K562 (cell line): ENCODE measurements at regions not wholly inside any gene's neighbourhood (a gene's known extent, or its start where the extent isn't known, plus 50 kb on each side); places are given as distances from the start of the nearest gene placed in this dataset.

Experiments
- ATAC-seq: fragments of 200-7000 bp; cut with Tn5 transposase; 3 replicates; pipeline ENCODE4 v1.9.1; 2020; ENCODE audit warnings: moderate library complexity
- BruUV-seq: library from RNA; stranded (reverse); fragments of 400-500 nt; replicated peaks from 2 replicates; lab custom pipeline; 2021; lab: Mats Ljungman, UMichigan
- CTCF ChIA-PET: fragments of 300-600 bp; formaldehyde crosslinking; extraction: SDS; loops from one replicate; lab custom pipeline; 2021; ENCODE audit warnings: low intra/inter-chr PET ratio; lab: Yijun Ruan, JAX
- POLR2A ChIA-PET: fragments of 300-600, 350-650 bp; sonication (Branson Sonifier 250); formaldehyde crosslinking; extraction: SDS; loops from one replicate; lab custom pipeline; 2021; ENCODE audit warnings: antibody characterized with exemption, inconsistent platforms; lab: Yijun Ruan, JAX
- DNase-seq, 4 experiments: peaks; one replicate each; pipeline versions ENCODE4 v3.0.0 to v3.0.0-alpha.2; 2011 to 2018; ENCODE audit warnings: low spot score in 3 of 4, mixed read lengths in 3 of 4; ENCODE audit errors: extremely low read depth in 1 of 4
- FAIRE-seq: peaks from 2 replicates; lab custom pipeline; 2011; peaks lifted over from hg19 to GRCh38; lab: Jason Lieb, UNC
- H2AFZ ChIP-seq: 2 replicates; pipeline ENCODE4 v1.6.0; 2011; ENCODE audit warnings: low read depth, low read length, control low read depth, inconsistent platforms
- H3K27ac ChIP-seq: fragments of 200-600 bp; 3 replicates; pipeline ENCODE4 v1.8.0; 2011; ENCODE audit warnings: low read depth, mild to moderate bottlenecking, control low read depth, inconsistent platforms, low read length, moderate library complexity, mixed read lengths; ENCODE audit errors: extremely low read depth
- H3K27me3 ChIP-seq, 2 experiments: fragments of 300-600 bp in 1 of 2; 2 replicates in 1 of 2; 3 replicates in 1 of 2; pipeline versions ENCODE4 v1.6.0 to v1.8.0; 2011; ENCODE audit warnings: inconsistent platforms in 2 of 2, low read length in 2 of 2, mild to moderate bottlenecking in 1 of 2, mixed read lengths in 1 of 2, moderate library complexity in 1 of 2; ENCODE audit not compliant: control insufficient read depth in 2 of 2, insufficient read depth in 2 of 2
- H3K36me3 ChIP-seq: fragments of 300-600 bp; 3 replicates; pipeline ENCODE4 v1.8.0; 2011; ENCODE audit warnings: mild to moderate bottlenecking, low read length, inconsistent platforms; ENCODE audit not compliant: control insufficient read depth, insufficient read depth
- H3K4me1 ChIP-seq, 2 experiments: fragments of 200-600 bp in 1 of 2; replicated peaks in 1 of 2; 2 replicates in 1 of 2; 3 replicates in 1 of 2; pipeline versions ENCODE4 v1.5.1 to v1.8.0; 2011; ENCODE audit warnings: inconsistent platforms in 2 of 2, low read length in 2 of 2, mild to moderate bottlenecking in 1 of 2, mixed read lengths in 1 of 2, moderate library complexity in 1 of 2; ENCODE audit not compliant: control insufficient read depth in 2 of 2, insufficient read depth in 2 of 2
- H3K4me2 ChIP-seq: 2 replicates; pipeline ENCODE4 v1.6.1; 2011; ENCODE audit warnings: low read length, control low read depth, inconsistent platforms, mixed read lengths; ENCODE audit not compliant: insufficient read depth
- H3K4me3 ChIP-seq: fragments of 200-600 bp; sonication (generic), shearing (Covaris generic); 2 replicates; pipeline ENCODE4 v1.5.1; 2016; ENCODE audit warnings: control low read depth, inconsistent platforms
- H3K79me2 ChIP-seq: fragments of 200-600 bp; 3 replicates; pipeline ENCODE4 v1.8.0; 2011; ENCODE audit warnings: low read length, inconsistent platforms; ENCODE audit not compliant: control insufficient read depth, insufficient read depth
- H3K9ac ChIP-seq, 2 experiments: 2 replicates each; pipeline versions ENCODE4 v1.6.0 to v1.6.1; 2011; ENCODE audit warnings: low read depth in 2 of 2, low read length in 2 of 2, control low read depth in 1 of 2, inconsistent platforms in 1 of 2, mild to moderate bottlenecking in 1 of 2, mixed read lengths in 1 of 2; ENCODE audit not compliant: insufficient read depth in 1 of 2
- H3K9me1 ChIP-seq: one replicate; pipeline ENCODE4 v1.6.0; 2011; ENCODE audit warnings: inconsistent platforms, mild to moderate bottlenecking, low read length, moderate library complexity; ENCODE audit not compliant: control insufficient read depth, insufficient read depth
- H3K9me3 ChIP-seq: replicated peaks from 2 replicates; pipeline ENCODE4 v1.5.1; 2011; ENCODE audit warnings: low read depth, low read length, inconsistent platforms; ENCODE audit not compliant: control insufficient read depth, insufficient read depth
- H4K20me1 ChIP-seq: replicated peaks from 2 replicates; pipeline ENCODE4 v1.6.1; 2011; ENCODE audit warnings: low read length, inconsistent platforms, mixed read lengths; ENCODE audit not compliant: control insufficient read depth, insufficient read depth
- DIDO1 ChIP-seq: fragments of 450-650 bp; IDR thresholded peaks from 2 replicates; pipeline ENCODE4 v1.6.1; 2016; ENCODE audit warnings: low read depth, missing biosample characterization, missing genetic modification characterization
- ESRRB ChIP-seq: fragments of 250-450 bp; sonication (Bioruptor Pico); IDR thresholded peaks from 2 replicates; pipeline ENCODE4 v1.5.0; 2020; ENCODE audit warnings: mild to moderate bottlenecking, moderate library complexity, borderline replicate concordance
- ETV1 ChIP-seq: fragments of 450-650 bp; conservative IDR thresholded peaks from 2 replicates; pipeline ENCODE4 v1.6.1; 2016; ENCODE audit warnings: missing genetic modification characterization, control low read depth, low read depth, missing compliant biosample characterization
- FOXP1 ChIP-seq: sonication (generic); formaldehyde crosslinking; IDR thresholded peaks from 2 replicates; pipeline ENCODE4 v1.8.0; 2022; ENCODE audit warnings: mild to moderate bottlenecking, missing genetic modification reagents
- GABPB2 ChIP-seq: fragments of 250-450 bp; sonication (Bioruptor Pico); conservative IDR thresholded peaks from 2 replicates; pipeline ENCODE4 v1.5.1; 2021; ENCODE audit warnings: mild to moderate bottlenecking
- HDAC2 ChIP-seq: fragments of 450-650 bp; IDR thresholded peaks from 2 replicates; pipeline ENCODE4 v1.6.1; 2016; ENCODE audit warnings: mild to moderate bottlenecking
- NFYB ChIP-seq: IDR thresholded peaks from 2 replicates; pipeline ENCODE4 v1.6.1; 2011; ENCODE audit warnings: mild to moderate bottlenecking, moderate library complexity; ENCODE audit not compliant: insufficient read length; ENCODE audit errors: extremely low read depth
- RAD51 ChIP-seq: fragments of 450-650 bp; IDR thresholded peaks from 2 replicates; pipeline ENCODE4 v1.7.1; 2016; ENCODE audit warnings: low read depth, mild to moderate bottlenecking, borderline replicate concordance
- TAF15 ChIP-seq: fragments of 200-400 bp; formaldehyde crosslinking; IDR thresholded peaks from 2 replicates; pipeline ENCODE4 v1.6.1; 2017; ENCODE audit warnings: mild to moderate bottlenecking, low read depth, low read length, moderate library complexity
- THAP7 ChIP-seq: fragments of 250-450 bp; sonication (Bioruptor Pico); IDR thresholded peaks from 2 replicates; pipeline ENCODE4 v1.5.0; 2021
- THRAP3 ChIP-seq: fragments of 450-650 bp; IDR thresholded peaks from 2 replicates; pipeline ENCODE4 v1.6.1; 2016; ENCODE audit warnings: mild to moderate bottlenecking, inconsistent platforms, borderline replicate concordance
- ZNF282 ChIP-seq: sonication (generic); formaldehyde crosslinking; IDR thresholded peaks from 2 replicates; pipeline ENCODE4 v1.8.1; 2023; ENCODE audit warnings: missing genetic modification reagents
- ZNF79 ChIP-seq: fragments of 250-450 bp; sonication (Bioruptor Pico); IDR thresholded peaks from 2 replicates; pipeline ENCODE4 v1.4.0; 2020; ENCODE audit warnings: low read depth, mild to moderate bottlenecking, moderate library complexity
- WGBS: fragments of 100-300 bp; shearing (Covaris generic); methylation state at CpG from one replicate; pipeline ENCODE4 v1.1.6; 2016; ENCODE audit warnings: low coverage, mixed read lengths; ENCODE audit not compliant: insufficient coverage; ENCODE audit errors: missing lambda C conversion rate; 5-methylcytosine and 5-hydroxymethylcytosine counted together
- in situ Hi-C: fragments of 300-500 bp; cut with MboI; formaldehyde crosslinking; loops from 4 replicates; pipeline ENCODE4 v1.15.0; 2018; ENCODE audit warnings: inconsistent platforms, mixed read lengths
- intact Hi-C: fragments of 100-400 bp; cut with micrococcal nuclease; formaldehyde crosslinking; loops from 2 replicates; pipeline ENCODE4 v1.14.2; 2022
- TF ChIP-seq, protein P1 (sequence below): fragments of 450-650 bp; IDR thresholded peaks from 2 replicates; pipeline ENCODE4 v1.6.1; 2016; ENCODE audit warnings: missing biosample characterization, missing genetic modification characterization
- TF ChIP-seq, protein P2 (sequence below): fragments of 250-450 bp; sonication (Bioruptor Pico); IDR thresholded peaks from 2 replicates; pipeline ENCODE4 v1.5.0; 2020; ENCODE audit warnings: mild to moderate bottlenecking, borderline replicate concordance

DNA sequence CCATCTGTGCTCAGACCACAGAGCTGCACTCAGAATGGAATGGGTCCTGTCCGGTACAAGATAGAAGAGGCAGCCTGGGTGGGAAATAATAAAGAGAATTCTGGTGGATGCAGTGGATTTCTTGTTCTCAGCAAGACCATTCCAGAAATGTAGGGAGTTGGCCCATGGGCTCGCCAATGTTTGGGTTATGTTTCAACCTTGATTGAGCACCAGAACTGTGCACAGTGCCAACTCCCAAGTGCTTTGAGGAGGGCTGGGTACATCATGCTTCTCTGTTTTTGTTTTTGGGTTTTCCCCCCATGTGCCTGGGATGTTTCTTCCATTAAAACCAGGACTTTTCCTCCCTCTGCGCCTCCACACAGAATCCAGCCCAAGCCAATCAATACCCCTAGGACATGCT, 304.1 kb downstream of the TNS1 start:
- TF ChIP-seq NFYB (no peak), GABPB2 (no peak), ETV1 (tag) (no peak), ESRRB (CRISPR knock-in tag) (no peak), RAD51 (no peak)
- TF ChIP-seq, all 486 proteins: peak for 0
- ATAC-seq (no peak), DNase-seq (no peak), FAIRE-seq (no peak)
- Histone ChIP-seq H3K4me2 (no peak overlapping the region), H3K4me3 (no peak overlapping the region), H3K27me3 (no peaks in the 10 kb centered on the region), H3K36me3 (no peaks in the 10 kb centered on the region), H4K20me1 (no peaks in the 10 kb centered on the region), H3K27ac (no peak overlapping the region), H2AFZ (no peak overlapping the region), H3K9me3 (no peaks in the 10 kb centered on the region), H3K4me1 (no peaks in the 10 kb centered on the region), H3K9me1 (no peaks in the 10 kb centered on the region), H3K9ac (no peak overlapping the region), H3K79me2 (no peaks in the 10 kb centered on the region)
- POLR2A ChIA-PET = no interaction called here
- intact Hi-C loops (no loop called here), in situ Hi-C loops (no loop called here)
- WGBS = 0% methylated on average over 2 of the region's 3 CpGs
- no TSS peak for BruUV-seq
- CTCF ChIA-PET = no interaction called here

DNA sequence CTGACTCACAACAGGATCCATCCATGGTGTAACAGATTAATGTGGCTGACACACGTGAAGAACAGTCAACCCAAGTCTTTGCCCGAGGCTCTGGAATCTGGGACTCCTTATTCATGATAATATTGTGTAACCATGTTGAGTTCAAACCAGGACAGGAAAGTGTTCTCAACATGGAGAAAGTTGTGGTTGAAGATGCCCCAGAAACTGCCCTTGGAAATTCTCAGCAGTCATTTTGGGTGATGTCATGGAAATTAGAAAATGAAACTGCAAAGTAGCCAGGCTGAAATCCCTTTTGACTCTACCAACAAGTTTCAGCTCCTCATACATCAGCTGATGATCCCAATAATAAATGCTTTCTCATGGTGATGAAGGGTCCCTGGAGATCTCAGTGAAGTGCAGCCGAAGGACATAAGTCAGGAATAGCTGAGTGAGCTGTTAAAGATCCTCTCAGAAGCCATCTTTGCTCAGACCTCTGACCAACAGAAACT, 307.7 kb downstream of the TNS1 start:
- FAIRE-seq (no peak), DNase-seq (no peak), ATAC-seq (no peak)
- in situ Hi-C loops (no loop called here), intact Hi-C loops (no loop called here)
- no peak overlapping the region for H2AFZ ChIP-seq
- no peaks in the 10 kb centered on the region; a peak in 1 of 5 replicates for H3K4me1 ChIP-seq
- peaks cover 0 to 1% of the 10 kb centered on the region in 2 experiments; a peak in 1 of 5 replicates for H3K27me3 ChIP-seq
- no peaks in the 10 kb centered on the region for H3K79me2 ChIP-seq
- H3K27ac ChIP-seq = no peak overlapping the region
- no peaks in the 10 kb centered on the region for H3K9me1 ChIP-seq
- no peak overlapping the region for H3K4me2 ChIP-seq
- POLR2A ChIA-PET = no interaction called here
- no TSS peak for BruUV-seq
- H3K9ac ChIP-seq = no peak overlapping the region
- H4K20me1 ChIP-seq = no peaks in the 10 kb centered on the region
- H3K9me3 ChIP-seq = no peaks in the 10 kb centered on the region
- H3K4me3 ChIP-seq = no peak overlapping the region
- CTCF ChIA-PET = no interaction called here
- WGBS = 0% methylated on average over 3 of the region's 3 CpGs
- no peaks in the 10 kb centered on the region for H3K36me3 ChIP-seq
- TF ChIP-seq THRAP3 (no peak), DIDO1 (tag) (no peak), THAP7 (CRISPR knock-in tag) (no peak), ZNF79 (CRISPR knock-in tag) (no peak), TAF15 (no peak), ZNF282 (CRISPR knock-in tag) (no peak), HDAC2 (no peak), FOXP1 (CRISPR knock-in tag) (no peak)
- TF ChIP-seq, protein P1, sequence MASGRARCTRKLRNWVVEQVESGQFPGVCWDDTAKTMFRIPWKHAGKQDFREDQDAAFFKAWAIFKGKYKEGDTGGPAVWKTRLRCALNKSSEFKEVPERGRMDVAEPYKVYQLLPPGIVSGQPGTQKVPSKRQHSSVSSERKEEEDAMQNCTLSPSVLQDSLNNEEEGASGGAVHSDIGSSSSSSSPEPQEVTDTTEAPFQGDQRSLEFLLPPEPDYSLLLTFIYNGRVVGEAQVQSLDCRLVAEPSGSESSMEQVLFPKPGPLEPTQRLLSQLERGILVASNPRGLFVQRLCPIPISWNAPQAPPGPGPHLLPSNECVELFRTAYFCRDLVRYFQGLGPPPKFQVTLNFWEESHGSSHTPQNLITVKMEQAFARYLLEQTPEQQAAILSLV (tag) = no peak
- TF ChIP-seq, protein P2, sequence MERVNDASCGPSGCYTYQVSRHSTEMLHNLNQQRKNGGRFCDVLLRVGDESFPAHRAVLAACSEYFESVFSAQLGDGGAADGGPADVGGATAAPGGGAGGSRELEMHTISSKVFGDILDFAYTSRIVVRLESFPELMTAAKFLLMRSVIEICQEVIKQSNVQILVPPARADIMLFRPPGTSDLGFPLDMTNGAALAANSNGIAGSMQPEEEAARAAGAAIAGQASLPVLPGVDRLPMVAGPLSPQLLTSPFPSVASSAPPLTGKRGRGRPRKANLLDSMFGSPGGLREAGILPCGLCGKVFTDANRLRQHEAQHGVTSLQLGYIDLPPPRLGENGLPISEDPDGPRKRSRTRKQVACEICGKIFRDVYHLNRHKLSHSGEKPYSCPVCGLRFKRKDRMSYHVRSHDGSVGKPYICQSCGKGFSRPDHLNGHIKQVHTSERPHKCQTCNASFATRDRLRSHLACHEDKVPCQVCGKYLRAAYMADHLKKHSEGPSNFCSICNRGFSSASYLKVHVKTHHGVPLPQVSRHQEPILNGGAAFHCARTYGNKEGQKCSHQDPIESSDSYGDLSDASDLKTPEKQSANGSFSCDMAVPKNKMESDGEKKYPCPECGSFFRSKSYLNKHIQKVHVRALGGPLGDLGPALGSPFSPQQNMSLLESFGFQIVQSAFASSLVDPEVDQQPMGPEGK (CRISPR knock-in tag) = no peak
